Fibroblast of pulmonary artery (primary cell): ENCODE measurements at regions not wholly inside any gene's neighbourhood (a gene's known extent, or its start where the extent isn't known, plus 50 kb on each side); places are given as distances from the start of the nearest gene placed in this dataset.

ENCODE experiments used
- DNase-seq: peaks from one replicate; pipeline ENCODE4 v3.0.0-alpha.2; 2010; ENCODE audit warnings: low read depth
- H3K4me3 ChIP-seq: replicated peaks from 2 replicates; pipeline ENCODE4 v1.5.1; 2011; ENCODE audit warnings: low read depth, mild to moderate bottlenecking, control low read depth, low read length, moderate library complexity
- CTCF ChIP-seq: IDR thresholded peaks from 2 replicates; pipeline ENCODE4 v1.5.1; 2011; ENCODE audit warnings: mild to moderate bottlenecking, control low read depth, low read length, inconsistent platforms; ENCODE audit errors: missing control alignments

GRCh38 chr6:92593201-92593600, 826.2 kb downstream of the EPHA7 start:
- H3K4me3 ChIP-seq: no peak overlapping the region
- TF ChIP-seq CTCF: no peak
- DNase-seq: no peak

- no peak overlapping the region for H3K4me3 ChIP-seq
- TF ChIP-seq CTCF: no peak
- no peak for DNase-seq
Measured at GRCh38 chr6:92589996-92590395, 829.4 kb downstream of the EPHA7 start.

- TF ChIP-seq CTCF: no peak
- H3K4me3 ChIP-seq: no peak overlapping the region
- no peak for DNase-seq
Measured at GRCh38 chr6:92588148-92588547, 831.2 kb downstream of the EPHA7 start.

- no peak overlapping the region for H3K4me3 ChIP-seq
- TF ChIP-seq CTCF: no peak
- DNase-seq: no peak
Measured at GRCh38 chr6:92587525-92587924, 831.8 kb downstream of the EPHA7 start.

- DNase-seq: no peak
- no peak overlapping the region for H3K4me3 ChIP-seq
- no peak for TF ChIP-seq CTCF
Measured at GRCh38 chr6:92586236-92586977, 833.0 kb downstream of the EPHA7 start.

GRCh38 chr6:92582211-92582610, 837.1 kb downstream of the EPHA7 start:
- DNase-seq: no peak
- no peak overlapping the region for H3K4me3 ChIP-seq
- TF ChIP-seq CTCF: no peak
